Cerebellar cortex (tissue), 1 donor: ENCODE measurements at regions not wholly inside any gene's neighbourhood (a gene's known extent, or its start where the extent isn't known, plus 50 kb on each side); places are given as distances from the start of the nearest gene placed in this dataset.
A peak's percentile ranks its signal among the peaks of the same experiment; 100 is the strongest.
"Not testable (repeated sequence)": the region's sequence is repeated elsewhere in the genome, so short reads cannot be mapped to it uniquely, and the experiment has no call there.

Experiments
- DNase-seq: peaks from one replicate; pipeline ENCODE4 v3.0.0-alpha.2; 2015; ENCODE audit warnings: low spot score

- DNase-seq = peak; percentile 11
Measured at GRCh38 chr3:8421711-8422110, 79.9 kb upstream of the LMCD1 start.

DNA sequence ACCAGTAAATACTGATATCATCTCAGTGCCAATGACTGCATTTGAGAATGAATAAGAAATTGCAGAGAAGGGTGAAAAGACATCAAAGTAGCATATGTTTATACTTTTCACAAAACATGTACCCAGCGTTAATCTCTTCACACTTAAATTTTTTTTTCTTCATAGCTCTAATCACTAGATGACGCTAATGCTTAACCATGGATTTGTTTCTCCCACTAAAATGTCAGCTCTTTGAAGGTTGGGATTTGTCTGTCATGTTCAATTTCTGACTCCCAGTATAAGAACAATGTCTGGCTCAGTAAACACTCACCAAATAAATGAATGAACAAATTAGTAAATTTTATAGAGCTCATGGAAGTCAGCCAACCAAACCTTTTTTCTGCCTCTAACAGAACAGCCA is 78.3 kb upstream of the LMCD1 start:
- no peak for DNase-seq

DNA sequence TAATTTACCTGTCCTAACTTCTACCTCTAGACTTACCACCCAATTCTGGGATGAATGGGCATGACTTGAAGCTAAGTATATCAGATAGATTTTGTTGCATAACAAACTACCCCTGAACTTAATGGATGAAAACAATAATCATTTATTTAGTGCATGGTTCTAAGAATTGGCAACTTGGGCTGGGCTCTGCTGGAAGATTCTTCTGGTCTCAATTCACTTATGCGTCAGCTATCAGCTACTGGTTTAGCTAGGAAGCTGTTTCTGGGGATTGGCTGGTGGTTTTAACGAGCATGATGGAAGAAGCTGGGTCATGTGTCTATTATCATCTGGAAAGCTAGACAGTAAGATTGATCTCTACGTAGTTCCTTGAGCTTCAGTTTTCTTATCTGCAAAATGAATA is 77.3 kb upstream of the LMCD1 start:
- DNase-seq = no peak

DNA sequence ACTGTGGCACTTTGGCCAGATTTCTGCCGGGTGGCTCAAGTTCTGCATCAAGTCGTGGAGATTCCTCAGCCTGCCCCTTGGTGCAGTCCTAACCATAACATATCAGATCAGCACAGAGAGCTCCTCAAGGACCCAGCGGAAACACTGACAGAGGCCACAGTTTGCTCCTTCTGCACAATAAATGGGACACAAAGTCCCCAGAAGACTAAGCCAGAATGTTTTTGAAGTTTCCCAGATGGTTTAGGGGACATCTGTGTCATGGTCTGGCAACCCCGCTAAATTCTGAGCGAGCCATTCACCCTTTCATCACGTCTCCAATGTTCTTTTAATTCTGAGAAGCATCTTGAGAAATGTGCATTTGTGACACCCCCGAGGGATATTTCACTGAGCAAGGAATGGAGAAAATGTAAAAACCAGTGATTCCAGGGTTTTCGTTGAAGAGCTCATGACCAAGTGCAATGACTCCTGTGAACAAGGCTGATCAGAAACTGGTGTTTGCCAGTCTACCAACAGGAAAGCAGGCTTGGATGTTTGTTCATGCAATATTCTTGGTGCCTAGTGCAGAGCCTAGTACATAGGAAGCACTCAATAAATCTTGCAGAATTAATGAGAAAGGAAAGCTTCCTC is 64.8 kb upstream of the LMCD1 start:
- DNase-seq = no peak

DNA sequence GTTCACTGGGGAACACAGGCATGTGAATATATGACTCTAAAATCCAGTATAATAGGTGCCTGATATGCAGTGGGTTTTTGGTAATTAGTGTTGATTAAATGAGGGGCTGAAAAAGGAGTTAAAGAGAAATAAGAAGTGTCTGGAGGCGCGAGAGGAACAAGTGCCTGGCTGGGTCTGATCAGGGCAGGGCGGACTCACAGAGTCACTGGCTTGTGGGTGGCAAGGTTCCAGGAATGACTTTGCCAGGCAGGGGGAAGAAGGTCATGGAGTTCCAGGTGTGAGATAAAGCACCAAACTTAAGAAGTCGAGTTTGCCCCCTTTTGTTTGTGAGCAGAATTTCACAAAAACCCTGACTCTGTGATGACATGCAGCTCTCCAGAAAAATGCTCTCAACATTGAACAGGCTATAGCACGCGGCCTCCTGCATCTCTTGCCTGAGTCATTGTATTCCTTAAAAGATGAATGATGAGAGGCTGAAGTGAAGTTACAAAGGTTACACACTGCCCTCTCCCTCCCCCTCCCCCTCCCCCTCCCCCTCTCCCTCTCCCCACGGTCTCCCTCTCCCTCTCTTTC is 63.0 kb upstream of the LMCD1 start:
- DNase-seq = no peak

- DNase-seq = not testable (repeated sequence)
Measured at GRCh38 chr3:8440142-8440541, 61.5 kb upstream of the LMCD1 start.

- DNase-seq = peak; percentile 61
Measured at GRCh38 chr3:8441969-8442559, 59.6 kb upstream of the LMCD1 start.

DNA sequence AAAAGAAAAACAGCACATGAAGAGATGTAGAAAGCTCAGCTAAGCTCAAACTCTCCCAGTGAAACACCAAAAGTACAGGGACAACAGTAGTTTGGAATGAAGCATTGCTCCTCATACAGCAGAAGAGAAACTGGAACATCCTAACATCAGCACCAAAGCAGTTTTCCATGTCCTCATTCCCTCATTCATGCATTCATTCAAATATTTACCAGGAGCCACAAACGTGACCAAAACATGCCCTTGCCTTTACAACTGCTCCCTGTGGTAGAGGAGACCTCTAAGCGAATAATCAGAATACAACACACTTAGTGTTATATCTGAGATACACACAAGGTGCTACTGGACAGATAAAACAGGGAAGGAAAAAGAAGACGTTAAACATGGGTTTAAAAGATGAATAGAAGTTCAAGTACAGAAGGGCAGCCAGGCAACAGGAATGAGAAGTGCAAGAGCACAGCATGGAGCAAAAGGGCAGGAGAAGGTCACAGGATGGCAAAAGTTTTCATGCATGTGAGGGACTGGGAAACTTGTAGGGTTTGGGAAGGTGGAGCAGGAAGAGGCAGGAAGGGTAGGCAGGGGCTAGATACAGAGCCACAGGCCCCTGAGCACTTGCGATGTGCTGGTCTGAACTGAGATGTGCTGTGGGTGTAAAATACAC is 58.5 kb upstream of the LMCD1 start:
- no peak for DNase-seq

DNA sequence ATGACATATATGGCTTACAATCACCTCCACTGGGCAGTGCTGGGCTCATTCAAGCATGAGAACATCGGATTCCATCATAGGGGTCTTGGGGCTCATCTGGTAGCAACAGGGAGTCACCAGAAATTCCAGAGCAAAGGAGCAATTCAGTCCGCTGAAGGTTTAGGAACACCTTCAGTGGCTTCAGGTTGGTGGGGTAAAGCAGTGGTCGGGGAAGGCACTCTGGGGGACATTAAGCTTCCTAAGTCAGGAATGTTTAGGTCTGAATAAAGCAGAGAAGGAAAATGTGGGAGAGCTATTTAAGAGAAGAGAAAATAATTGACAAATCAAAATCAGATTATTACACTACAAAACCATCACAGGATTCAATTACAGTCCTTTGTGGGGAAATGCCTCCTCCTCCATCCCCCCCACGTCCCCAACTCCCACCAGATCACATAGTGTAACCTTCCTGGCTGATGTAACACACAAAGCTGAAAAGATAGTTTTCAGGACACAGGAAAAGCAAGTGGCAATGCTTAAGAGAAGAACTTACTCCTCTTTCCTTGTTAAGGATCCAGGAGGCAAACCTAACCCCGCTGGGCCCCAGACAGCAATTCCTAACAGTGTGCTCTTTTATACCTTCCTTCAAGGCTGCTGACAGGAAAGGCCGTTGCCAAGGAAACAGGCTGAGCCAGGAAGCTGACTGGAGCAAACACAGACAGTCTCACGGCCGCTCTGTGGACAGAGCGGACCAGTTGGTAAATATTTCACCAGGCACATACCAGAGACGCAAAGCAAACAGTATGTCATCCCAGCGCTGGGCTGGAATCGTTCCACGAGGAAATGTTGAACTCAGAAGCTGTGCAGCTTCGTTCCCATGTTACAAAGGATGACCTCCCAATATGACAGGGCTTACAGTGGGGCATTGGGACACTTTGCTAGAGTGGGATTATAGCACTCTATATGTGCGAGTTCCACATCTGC is 57.5 kb upstream of the LMCD1 start:
- peak; percentile 53 for DNase-seq

DNA sequence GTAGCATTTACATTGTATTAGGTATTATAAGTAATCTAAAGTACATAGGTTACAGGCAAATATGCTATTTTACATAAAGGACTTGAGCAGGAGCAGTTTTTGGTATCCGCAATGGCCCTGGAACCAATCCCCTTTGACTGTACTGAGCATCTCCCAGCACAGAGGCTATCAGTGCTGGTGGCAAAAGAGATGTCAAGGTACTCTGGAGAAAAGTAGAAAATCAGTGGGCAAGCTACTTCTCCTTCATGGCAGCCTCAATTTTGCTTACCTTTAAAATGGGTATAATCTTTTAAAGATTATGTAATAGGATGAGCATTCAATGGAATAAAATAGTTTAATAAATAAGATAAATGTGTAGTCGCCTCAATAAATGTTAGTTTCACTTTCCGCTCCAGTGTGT is 56.7 kb upstream of the LMCD1 start:
- DNase-seq = no peak

- DNase-seq = no peak
Measured at GRCh38 chr3:8445861-8446260, 55.8 kb upstream of the LMCD1 start.

DNA sequence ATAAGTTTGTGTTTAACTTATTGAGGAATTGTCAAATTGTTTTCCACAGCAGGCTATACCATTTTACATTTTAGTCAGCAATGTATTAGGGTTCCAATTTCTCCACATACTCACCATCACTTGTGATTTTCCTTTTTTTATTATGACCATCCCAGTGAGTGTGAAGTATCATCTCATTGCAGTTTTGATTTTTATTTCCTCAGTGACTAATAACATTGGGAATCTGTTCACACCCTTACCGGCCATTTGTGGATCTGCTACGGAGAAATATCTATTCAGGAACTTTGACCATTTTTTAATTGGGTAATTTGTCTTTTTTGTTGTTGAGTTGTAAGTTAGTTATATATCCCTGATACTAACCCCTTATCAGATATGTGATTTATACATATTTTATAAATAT is 54.8 kb upstream of the LMCD1 start:
- no peak for DNase-seq

- DNase-seq = no peak
Measured at GRCh38 chr3:8450618-8451017, 51.0 kb upstream of the LMCD1 start.

- DNase-seq = no peak
Measured at GRCh38 chr3:8451696-8452095, 49.9 kb upstream of the LMCD1 start.
